NCI-H2196 treated with DMSO at 0.1 percent for 48 hours (cell line): ENCODE measurements at regions not wholly inside any gene's neighbourhood (a gene's known extent, or its start where the extent isn't known, plus 50 kb on each side); places are given as distances from the start of the nearest gene placed in this dataset.

Experiments used
- DNase-seq: peaks from one replicate; lab custom pipeline; 2025; ENCODE audit not compliant: unreplicated experiment; lab: John Stamatoyannopoulos, UW

DNA sequence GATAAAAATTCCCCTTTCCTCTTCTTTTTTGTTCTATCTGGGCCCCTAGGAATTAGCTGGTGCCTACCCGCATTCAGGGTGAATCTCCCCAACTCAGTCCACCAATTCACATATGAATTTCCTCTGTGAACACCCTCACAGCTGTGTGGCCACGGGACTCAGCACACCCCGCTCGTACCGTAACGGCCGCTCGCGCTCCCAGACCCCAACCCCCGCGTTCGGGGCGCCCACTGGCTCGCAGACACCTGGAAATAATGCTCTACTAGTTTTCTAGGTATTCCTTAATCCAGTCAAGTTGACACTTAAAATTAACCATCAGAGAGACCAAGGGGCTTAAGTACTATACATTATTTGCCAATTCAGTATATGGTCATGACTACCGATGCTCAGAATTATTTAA lies 1702.1 kb upstream of the PCDH20 start:
- no peak for DNase-seq

DNA sequence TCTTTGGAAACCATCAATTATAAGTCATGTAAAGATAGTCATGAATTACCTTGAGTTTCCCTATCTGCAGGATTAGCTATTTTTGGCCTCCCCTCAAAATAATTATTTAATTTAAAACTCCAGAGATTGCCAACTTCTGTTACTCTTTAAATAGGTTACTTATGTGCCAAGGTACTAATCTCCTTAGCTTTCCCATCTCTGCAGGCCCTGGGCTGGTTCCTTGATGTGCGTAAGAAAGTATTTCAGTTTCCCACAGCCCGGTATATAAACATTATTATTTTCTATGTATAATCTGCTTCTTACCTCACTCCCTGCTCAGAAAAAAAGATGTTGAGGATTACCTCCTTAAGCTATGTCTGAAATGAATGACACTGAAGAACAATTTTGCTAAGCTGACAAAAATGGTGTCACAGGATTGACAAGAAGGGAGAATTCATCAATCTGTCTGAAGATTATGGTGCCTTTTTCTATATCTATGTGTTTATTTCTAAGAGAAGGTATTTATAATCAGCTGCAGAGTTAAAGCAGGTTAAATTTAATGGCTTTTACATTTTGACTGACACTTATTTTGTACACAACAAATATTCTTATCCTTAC lies 1697.2 kb upstream of the PCDH20 start:
- no peak for DNase-seq

DNA sequence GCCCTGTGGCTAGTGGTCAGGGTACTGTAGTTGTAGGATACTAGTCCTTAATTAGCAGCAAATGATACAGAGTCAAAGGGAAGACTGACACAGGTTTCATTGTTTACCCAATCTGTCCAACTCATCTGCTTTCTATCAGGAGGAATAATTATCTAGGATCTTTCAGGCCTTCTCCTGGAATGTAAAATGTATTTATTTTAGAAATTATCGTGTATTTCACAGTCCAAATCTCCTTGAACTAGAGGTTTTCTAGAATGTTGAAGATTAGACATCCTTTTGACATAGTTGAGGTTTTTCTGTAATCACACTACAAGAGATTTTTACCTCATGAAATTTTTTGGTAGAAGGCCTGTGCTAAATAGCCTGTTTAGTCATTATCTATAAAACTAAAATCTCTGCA lies 1694.8 kb upstream of the PCDH20 start:
- no peak for DNase-seq

DNA sequence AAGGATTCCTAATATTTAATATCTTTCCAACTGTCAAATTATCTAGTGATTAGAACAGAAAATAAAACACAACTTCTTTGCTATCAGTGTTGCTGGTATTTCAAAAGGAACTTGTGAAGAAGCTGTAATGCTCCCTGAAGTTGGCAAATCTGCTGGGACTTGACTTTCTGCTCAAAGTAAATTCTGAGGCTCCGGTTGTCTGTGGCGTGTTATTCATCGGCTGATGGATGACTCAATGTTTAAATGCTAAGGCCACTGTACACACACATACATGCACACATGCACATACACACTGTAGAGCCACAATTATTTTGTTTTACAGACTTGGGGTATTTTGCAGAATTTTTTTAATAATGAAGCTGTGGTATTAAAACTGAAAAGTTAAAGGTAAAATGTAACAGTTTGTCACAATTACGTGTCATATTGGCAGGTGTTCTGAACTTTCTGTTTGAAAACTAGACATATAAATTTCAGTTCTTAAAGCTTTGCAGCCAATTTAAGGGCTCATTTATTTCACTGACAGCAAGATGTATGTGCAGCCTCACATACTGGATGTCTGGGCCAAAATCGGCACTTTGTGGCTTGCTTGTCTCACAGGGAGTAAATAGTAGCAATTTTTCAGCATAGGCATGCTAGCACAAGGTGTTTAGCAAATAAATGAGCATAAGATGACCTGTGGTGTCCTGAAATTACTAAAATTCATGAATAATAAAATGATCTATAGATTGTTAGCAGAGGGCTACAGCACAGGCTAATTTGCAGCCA lies 1691.7 kb upstream of the PCDH20 start:
- no peak for DNase-seq

DNA sequence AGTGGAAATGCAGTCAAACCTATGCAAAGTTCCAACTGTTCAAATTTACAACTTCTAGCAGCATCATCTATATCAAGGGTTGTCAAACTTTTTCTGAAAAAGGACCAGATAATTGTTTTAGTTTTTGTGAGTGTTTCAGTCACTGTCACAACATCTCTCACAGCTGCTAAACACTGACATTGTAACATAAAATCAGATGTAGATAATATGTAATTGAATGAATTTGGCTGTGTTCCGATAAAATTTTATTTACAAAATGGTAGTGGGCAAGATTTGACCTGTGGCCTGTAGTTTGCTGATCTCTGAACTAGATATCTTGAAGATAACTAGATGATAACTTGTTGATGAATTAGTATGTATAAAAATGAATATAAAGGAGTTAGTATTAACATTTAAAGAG lies 1679.1 kb upstream of the PCDH20 start:
- no peak for DNase-seq

DNA sequence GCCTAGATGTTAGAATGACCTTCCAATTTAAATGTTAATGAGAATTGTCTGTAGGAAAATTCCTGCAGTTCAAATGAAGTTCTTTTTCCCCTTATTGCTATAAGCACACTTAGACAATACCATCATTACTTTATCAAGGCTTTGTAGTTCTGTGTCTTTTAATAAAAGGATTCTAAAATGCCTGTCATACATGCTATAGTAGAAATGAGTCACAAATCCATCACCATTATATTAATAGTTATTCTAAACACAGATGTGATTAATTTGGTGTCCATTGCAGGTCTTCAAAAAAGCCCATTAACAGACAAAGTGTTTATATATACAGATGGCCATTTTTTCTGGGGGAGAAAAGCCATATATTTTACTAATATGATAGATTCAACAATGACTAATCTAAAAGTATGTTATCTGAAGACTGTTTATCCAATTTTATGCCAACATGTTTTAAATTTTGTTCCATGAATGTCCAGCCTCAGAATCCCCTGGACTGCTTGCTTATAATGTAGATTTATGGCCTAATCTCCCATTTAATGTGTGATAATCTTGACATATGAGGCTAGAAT lies 1678.3 kb upstream of the PCDH20 start:
- no peak for DNase-seq

DNA sequence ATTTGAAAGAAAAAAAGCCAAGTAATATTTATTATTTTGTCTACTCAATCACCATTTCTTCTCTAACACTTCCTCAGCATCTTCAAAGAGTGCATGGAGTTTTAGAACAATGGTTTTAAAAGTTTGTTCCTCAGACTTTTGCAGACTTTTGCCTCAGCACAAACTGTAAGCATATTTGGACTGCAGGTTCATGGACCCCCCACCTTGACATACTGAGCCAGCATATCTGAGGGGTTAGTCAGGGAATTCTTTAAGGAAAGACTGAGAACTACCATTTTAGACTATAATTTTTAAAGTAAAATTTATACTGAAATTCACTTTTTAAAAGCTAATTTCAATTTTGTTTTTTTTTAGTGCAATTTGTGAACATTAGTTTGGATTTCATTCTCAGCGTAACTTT lies 1676.8 kb upstream of the PCDH20 start:
- no peak for DNase-seq

DNA sequence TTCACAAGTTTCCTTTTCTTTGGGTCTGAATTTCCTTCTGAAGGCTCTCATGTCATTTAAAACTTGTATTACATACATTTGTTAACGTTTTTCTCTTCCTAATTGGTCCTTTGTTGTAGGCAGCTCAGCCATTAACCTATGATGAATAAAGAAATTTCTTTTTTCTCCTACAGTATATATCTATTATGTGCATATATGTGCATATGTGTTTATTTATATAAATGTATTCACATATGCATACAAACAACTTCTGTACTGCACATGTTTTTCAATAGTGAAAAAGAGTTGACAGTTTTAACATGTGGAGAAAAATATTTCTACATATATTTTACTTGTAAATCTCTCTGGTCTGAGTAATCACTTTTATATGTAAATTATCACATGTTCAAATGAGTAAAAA lies 1674.9 kb upstream of the PCDH20 start:
- no peak for DNase-seq

DNA sequence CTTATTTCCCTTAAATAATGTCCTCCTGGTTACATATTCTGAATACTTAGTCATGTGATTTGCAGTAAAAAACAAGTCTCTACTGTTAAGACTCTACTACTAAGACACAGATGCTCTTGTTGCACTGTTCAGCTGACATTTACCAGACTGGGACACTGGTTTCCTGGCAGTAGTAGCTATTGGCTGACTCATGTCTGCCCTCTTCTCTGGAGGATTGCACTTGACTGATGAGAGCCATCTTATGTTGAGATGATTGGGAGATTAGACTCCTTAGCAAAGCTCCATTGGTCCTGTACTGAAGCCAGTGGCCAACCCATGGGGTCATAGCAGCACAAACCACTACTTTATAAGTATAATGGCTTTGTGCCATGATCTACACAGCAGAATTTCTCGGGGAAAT lies 1672.6 kb upstream of the PCDH20 start:
- DNase-seq: no peak

DNA sequence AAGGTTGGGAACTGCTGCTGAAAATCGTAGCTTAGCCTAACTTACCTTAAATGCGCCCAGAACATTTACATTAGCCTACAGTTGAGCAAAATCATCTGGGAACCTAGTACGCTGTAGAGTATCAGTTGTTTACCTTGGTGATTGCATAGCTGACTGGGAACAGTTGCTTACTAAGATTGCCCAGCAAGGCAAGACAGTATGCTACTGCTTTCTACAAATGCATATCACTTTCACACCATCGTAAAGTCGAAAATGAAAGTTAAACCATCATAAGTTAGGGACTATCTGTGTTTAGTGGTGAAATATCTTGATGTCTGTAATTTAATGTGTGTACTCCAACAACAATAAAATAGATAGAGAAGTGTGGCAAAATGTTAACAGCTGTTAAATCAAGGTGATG lies 1670.6 kb upstream of the PCDH20 start:
- no peak for DNase-seq

DNA sequence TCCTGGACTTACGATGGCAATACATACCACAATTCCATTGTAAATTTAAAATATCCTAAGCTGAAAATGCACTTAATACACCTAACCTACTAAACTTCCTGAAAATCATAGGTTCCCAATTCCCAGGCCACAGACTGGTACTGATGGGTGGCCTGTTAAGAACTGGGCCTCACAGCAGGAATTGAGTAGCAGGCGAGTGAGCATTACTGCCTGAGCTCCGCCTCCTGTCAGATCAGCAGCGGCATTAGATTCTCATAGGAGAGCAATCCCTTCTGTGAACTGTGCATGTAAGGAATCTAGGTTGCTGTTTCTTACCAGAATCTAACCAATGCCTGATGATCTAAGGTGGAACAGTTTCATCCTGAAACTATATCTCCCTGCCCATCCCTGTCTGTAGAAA lies 1670.2 kb upstream of the PCDH20 start:
- DNase-seq: no peak

DNA sequence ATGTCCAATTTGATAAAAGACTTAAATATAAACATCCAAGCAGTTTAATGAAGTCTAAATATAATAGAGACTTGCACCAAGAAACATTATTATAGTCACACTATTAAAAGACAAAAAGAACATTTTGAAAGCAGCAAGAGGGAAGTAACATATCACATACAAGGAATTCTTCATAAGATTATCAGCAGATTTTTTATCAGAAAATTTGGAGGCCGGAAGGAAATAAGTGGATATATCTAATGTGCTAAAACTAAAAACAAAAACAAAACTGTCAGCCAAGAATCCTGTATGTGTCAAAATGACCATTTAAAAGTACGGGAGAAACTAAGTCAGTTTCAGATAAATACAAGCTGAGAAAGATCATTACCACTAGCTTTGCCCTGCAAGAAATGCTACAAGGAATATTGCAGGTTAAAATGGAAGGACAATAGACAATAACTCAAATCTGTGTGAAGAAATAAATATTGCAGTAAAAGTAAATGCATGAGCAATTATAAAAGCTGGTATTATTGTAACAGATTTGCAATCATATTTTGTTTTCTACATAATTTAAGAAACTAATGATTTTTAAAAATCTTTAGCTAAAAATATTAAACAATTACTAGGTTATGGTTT lies 1665.9 kb upstream of the PCDH20 start:
- no peak for DNase-seq

DNA sequence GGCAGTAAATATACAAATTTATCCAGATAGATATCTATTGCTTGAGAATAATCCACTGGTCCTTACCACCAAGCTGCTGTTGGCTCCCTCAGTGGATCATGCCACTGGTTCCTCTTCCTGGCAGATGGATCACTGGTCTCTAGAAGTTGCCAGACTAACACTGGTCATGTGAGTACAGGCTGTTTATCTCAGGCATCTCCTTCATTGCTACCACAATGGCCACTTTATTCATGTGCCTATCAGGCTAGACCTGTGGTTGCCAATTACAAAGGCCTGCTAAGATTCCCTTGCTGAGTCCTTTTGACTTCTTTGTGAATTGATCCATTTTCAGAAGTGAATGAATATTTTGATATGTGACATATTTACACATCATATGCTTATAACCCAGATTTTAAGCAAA lies 1659.5 kb upstream of the PCDH20 start:
- no peak for DNase-seq

DNA sequence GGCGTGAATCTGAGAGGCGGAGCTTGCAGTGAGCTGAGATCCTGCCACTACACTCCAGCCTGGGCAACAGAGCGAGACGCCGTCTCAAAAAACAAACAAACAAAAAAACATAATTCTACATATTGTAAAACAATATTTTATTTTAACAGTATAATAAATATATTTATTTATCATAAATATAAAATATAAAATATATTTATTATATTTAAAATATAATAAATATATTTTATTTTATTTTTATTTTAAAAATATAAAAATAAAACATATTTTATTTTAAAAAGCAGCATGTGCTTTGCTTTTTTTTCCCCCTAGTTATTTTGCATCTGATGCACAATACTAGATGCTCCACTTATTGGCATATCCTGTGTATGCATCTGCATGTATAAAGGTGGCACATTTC lies 1634.6 kb upstream of the PCDH20 start:
- no peak for DNase-seq

DNA sequence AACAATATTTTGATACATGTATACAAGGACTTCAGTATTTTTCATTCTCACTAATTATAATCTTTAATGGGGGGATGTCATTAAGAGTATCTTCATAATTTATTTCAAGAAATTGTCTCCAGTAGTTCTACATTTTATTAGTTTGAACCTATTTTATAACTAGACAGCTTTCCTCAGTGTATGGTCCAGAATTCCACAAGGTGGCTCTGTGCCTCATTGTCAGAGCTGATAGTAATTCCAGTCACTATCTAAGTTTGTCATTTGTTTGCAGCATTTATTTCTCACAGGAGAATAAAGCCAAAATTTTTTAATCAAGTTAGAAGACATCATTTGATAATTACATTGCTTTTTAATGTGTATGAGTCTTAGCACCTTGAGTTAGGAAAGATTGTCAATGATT lies 1633.0 kb upstream of the PCDH20 start:
- no peak for DNase-seq

DNA sequence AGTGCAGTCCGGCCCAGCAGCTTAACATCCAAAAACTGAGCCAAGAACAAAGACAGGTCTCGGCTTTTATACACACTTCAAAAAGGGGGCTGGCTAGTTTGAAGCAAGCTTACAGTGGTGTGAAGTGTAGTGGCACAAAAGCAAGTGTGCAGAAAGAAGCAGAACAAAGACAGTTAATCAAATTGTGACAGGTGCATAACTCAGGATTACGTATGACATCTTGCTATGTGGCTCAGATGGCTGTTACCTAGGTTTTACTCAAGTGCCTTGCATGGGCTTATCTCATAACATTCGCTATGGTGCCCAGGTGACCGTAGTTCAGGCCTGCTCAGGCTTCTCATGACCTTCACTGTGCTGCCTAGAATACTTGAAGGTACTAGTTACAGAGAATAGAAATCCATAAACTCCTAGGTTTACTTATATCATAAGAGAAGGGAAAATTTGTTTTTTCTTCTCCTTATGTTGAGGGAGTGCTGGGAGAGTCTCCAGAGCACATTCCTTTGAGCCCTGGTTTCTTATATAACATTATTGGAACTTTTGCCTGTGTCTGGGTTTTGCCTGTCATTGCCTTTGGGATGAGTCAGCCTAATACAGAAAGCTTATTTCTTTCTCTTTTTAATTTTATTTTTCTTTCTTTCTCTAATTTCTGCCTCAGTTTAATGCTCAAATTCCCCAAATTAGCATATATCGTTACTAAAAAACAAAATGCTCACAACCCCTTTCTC lies 1629.1 kb upstream of the PCDH20 start:
- no peak for DNase-seq

DNA sequence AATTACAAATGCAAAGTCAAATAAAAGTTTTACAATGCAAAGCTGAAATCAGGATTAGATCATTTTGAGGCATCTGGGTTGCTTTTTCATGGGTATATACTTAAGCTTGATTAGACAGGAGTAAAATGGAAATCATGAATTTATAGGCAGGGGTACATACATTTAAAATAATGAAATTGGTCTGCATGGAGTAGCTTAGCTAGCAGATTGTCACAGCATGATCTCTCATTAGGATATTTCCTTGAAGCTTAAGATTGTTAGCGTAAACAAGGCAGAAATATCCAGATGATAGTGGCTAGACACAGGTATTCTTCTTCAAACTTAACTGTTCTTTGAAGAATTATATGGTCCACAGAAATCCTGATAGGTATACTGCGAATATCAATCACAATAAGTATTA lies 1627.0 kb upstream of the PCDH20 start:
- no peak for DNase-seq

DNA sequence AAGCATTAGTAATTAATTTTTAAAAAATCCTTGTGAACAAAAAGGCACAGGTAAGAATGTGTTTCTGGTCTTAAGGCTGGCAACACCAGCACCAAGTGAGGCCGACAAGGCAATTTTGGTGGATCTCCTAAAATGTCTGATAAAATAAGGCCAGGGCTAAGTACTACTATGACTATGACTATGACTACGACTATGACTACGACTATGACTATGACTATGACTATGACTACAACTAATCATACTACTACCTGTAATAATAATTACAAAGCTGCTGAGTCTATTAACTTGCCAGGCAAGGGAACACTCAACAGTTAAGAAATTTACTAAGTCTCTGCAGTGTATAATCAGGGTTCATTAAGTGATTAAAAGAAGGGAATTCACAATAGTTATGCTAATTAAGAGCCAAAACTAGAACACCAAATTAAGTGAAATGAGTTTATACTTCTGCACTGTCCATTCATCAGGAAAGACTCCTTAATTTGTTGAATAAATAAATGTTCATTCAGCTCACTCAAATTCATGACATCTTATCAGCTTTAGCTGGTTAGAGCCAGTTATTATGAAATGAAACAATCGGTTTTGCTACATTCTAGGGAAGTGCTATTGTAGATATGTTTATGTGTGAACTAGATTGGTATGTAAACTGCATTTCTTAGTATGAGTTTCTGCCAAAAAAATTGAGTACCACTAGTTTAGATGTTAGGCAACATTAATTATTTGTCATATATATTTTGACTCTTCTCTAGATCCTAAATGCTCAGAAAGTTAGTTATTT lies 1626.2 kb upstream of the PCDH20 start:
- no peak for DNase-seq

DNA sequence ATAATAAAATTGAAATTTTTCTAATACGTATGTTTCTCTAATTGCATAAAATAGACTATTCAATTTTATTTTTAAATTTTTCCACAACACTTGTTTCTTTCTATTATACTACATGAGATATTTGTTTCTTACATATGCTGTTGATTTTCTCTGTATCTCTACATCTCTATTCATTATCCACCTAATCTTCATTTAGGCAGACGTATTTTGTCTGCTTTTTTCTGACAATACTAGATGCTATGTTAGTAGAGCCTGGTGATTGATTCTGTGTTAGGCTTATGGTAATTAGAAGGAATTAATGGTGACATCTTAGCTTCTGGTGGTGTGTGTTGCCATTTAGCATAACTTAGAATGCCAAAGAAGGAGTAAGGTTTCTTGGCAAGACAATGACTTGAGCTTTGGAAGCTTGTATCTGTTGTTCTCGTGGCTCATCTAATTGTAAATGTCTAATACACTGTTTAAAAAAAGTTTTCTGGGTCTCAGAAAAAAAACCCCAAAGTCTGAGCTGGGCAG lies 1610.7 kb upstream of the PCDH20 start:
- no peak for DNase-seq

DNA sequence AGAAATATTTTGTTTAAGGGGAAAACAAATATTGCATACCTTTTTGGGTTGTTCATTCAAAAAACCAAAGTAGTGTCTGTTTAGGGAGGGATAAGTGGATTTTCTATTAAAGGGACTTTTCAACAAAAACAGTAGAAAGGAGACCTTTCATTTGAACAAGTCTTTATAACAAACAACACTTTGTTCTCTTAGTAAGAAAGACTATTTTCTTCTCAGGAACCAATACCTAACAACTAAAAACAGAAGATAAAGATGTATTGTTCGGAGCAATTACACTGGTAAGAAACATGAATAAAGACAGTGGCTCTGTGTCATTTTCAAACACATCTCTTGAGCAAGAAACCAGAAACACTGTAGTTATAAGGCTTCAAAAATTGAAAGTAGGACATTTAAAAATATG lies 1610.1 kb upstream of the PCDH20 start:
- no peak for DNase-seq

DNA sequence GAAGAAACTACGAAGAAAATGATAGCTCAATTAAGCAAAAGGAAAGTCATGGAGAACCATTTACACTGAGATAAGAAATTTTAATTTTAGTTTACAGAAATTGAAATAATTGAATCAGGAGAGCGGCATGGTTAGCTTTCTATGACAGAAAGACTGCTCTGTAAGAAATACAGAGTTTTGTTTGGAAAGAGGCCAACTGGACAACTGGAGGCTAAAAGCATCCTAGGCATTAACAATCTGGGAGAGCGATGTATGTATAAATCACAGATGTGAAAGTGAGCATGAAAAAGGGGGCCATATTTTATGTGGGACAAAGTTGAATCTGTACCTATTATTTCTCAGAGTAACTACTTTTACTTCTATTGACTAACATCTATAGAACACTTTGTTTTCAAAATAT lies 1608.8 kb upstream of the PCDH20 start:
- no peak for DNase-seq
